Tibial nerve (tissue), 4 donors: ENCODE measurements at regions not wholly inside any gene's neighbourhood (a gene's known extent, or its start where the extent isn't known, plus 50 kb on each side); places are given as distances from the start of the nearest gene placed in this dataset.

Source experiments
- DNase-seq, 2 donors: peaks; one replicate each; pipeline ENCODE4 v3.0.0-alpha.2; 2019; ENCODE audit warnings: low spot score in 2 of 2
- H3K27ac ChIP-seq, 4 donors: fragments of 200-600 bp; sonication (generic) in 3 of 4; one replicate each; pipeline ENCODE4 v1.5.1; 2017 to 2019; ENCODE audit warnings: mild to moderate bottlenecking in 1 of 4
- H3K27me3 ChIP-seq, 2 donors: fragments of 200-600 bp; sonication (generic) in 1 of 2; one replicate each; pipeline versions ENCODE4 v1.5.1 to v1.6.0; 2017 to 2019
- H3K36me3 ChIP-seq, 3 donors: fragments of 200-600 bp; sonication (generic); one replicate each; pipeline ENCODE4 v1.5.1; 2018 to 2019
- H3K4me1 ChIP-seq, 4 donors: fragments of 200-600 bp; sonication (generic) in 3 of 4; one replicate each; pipeline ENCODE4 v1.5.1; 2017 to 2019
- H3K4me3 ChIP-seq, 4 donors: fragments of 200-600 bp; sonication (generic) in 3 of 4; one replicate each; pipeline ENCODE4 v1.5.1; 2017 to 2019; ENCODE audit warnings: mild to moderate bottlenecking in 1 of 4, moderate library complexity in 1 of 4
- H3K9me3 ChIP-seq, 4 donors: fragments of 200-600 bp; sonication (generic) in 3 of 4; one replicate each; pipeline ENCODE4 v1.5.1; 2017 to 2019
- EP300 ChIP-seq, 2 donors: sonication (generic); formaldehyde crosslinking; IDR thresholded peaks; one replicate each; pipeline ENCODE4 v1.6.1; 2017; ENCODE audit warnings: antibody characterized with exemption in 2 of 2, mild to moderate bottlenecking in 1 of 2
- POLR2A ChIP-seq, 2 donors: fragments of 450-650 bp; IDR thresholded peaks; one replicate each; pipeline ENCODE4 v1.6.1; 2017; ENCODE audit warnings: antibody characterized with exemption in 2 of 2, mild to moderate bottlenecking in 2 of 2, moderate library complexity in 2 of 2
- WGBS, 2 donors: methylation state at CpG; one replicate each; pipeline ENCODE4 v1.1.5; 2018; 5-methylcytosine and 5-hydroxymethylcytosine counted together
- TF ChIP-seq, protein P1 (sequence below), 5 experiments: fragments of 200-600 bp in 3 of 5; fragments of 450-650 bp in 2 of 5; sonication (generic) in 3 of 5; IDR thresholded peaks; one replicate each; pipeline ENCODE4 v1.5.1; 2016 to 2019; ENCODE audit warnings: antibody characterized with exemption in 5 of 5, mild to moderate bottlenecking in 3 of 5, moderate library complexity in 2 of 5

DNA sequence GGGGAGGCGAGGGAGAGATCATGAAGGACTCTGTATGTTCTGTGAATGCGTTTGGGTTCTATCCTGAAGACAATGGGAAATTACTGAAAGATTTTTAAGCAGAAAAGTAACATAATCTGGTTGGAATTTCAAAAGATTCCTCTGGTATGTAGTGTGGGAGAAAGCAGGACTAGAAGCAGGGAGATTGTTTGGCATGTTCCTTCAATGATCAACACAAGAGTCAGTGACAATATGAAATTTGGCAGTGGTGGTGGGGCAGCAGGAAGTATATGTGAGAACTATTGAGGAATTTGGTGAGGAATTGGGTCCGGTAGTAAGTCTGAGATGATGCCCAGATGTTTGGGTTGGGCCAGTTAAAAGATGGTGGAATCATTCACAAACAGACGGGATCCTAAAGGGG, 348.7 kb downstream of the CD83 start:
- no peaks in the 10 kb centered on the region for H3K27me3 ChIP-seq
- no peaks in the 10 kb centered on the region for H3K36me3 ChIP-seq
- H3K27ac ChIP-seq: no peak overlapping the region
- DNase-seq: no peak
- peaks cover 0 to 21% (median 0%) of the 10 kb centered on the region in 4 donors for H3K9me3 ChIP-seq
- WGBS, 2 donors: 76 to 79% methylated on average over 4 of the region's 4 CpGs
- TF ChIP-seq, protein P1, sequence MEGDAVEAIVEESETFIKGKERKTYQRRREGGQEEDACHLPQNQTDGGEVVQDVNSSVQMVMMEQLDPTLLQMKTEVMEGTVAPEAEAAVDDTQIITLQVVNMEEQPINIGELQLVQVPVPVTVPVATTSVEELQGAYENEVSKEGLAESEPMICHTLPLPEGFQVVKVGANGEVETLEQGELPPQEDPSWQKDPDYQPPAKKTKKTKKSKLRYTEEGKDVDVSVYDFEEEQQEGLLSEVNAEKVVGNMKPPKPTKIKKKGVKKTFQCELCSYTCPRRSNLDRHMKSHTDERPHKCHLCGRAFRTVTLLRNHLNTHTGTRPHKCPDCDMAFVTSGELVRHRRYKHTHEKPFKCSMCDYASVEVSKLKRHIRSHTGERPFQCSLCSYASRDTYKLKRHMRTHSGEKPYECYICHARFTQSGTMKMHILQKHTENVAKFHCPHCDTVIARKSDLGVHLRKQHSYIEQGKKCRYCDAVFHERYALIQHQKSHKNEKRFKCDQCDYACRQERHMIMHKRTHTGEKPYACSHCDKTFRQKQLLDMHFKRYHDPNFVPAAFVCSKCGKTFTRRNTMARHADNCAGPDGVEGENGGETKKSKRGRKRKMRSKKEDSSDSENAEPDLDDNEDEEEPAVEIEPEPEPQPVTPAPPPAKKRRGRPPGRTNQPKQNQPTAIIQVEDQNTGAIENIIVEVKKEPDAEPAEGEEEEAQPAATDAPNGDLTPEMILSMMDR (IDR thresholded peaks at IDR 0.05): no peak
- no peak for TF ChIP-seq POLR2A (IDR thresholded peaks at IDR 0.05)
- no peak for TF ChIP-seq EP300 (IDR thresholded peaks at IDR 0.05)
- H3K4me1 ChIP-seq: no peaks in the 10 kb centered on the region
- H3K4me3 ChIP-seq: no peak overlapping the region

DNA sequence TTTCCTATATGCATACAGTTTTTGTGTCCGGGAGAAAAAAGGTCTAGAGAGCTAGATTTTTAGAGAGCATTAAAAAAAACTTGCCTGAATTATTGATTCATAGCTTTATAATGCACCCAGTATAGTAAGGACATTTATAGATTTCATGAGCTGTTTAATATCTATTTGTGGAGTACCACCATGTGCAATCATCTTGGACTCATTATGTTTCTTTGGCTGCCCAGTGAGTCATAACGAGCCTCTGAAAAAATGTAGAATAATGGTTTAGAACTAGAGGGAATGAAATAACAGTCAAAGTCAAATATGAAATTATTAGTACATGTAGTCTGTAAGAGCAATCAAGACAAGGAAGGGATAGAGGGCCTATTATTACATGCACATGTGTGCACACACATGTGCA, 350.0 kb downstream of the CD83 start:
- H3K9me3 ChIP-seq: peaks cover 0 to 15% (median 0%) of the 10 kb centered on the region in 4 donors
- H3K27me3 ChIP-seq: no peaks in the 10 kb centered on the region
- 43 to 44% methylated on average over 2 of the region's 2 CpGs for WGBS, 2 donors
- no peak overlapping the region for H3K27ac ChIP-seq
- H3K36me3 ChIP-seq: no peaks in the 10 kb centered on the region
- no peaks in the 10 kb centered on the region for H3K4me1 ChIP-seq
- TF ChIP-seq EP300 (IDR thresholded peaks at IDR 0.05) (no peak), POLR2A (IDR thresholded peaks at IDR 0.05) (no peak)
- TF ChIP-seq, protein P1 (IDR thresholded peaks at IDR 0.05): no peak
- DNase-seq: no peak
- H3K4me3 ChIP-seq: no peak overlapping the region

DNA sequence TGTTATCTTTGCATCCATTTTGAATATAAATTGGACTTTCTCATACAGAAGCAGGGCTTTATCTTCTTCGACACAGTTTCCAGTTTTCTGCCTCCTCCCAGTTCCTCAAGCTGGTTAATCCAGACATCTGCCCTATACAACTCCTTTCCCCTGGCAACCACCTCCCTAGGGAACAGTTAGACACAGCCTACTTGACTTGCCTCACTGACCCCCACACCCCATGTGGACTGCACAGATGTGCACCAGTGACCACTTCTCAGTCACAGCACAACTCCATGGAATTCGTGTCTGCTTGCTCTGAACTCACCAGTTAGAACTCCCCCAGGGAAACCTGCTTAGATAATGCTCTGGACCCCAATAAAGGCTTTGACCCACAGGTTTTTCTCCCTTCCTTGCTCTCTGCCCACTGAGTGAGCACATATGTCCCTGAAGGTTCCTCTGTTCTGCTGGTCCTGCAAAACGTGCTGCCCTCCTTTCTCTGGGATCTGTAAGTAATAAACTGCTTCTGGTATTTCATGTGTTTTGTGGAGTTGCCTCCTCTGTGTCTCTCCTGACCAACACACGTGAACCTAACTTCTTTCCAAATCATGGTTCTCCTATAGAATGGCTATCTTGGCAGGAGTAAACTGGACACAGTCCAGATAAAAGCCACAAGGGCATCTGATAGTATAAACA, 351.2 kb downstream of the CD83 start:
- peaks cover 0 to 15% (median 0%) of the 10 kb centered on the region in 4 donors for H3K9me3 ChIP-seq
- H3K4me3 ChIP-seq: no peak overlapping the region
- H3K4me1 ChIP-seq: no peaks in the 10 kb centered on the region
- H3K36me3 ChIP-seq: no peaks in the 10 kb centered on the region
- 75 to 83% methylated on average over 4 of the region's 4 CpGs for WGBS, 2 donors
- H3K27me3 ChIP-seq: no peaks in the 10 kb centered on the region
- no peak for TF ChIP-seq POLR2A (IDR thresholded peaks at IDR 0.05)
- no peak for TF ChIP-seq EP300 (IDR thresholded peaks at IDR 0.05)
- TF ChIP-seq, protein P1 (IDR thresholded peaks at IDR 0.05): no peak
- no peak overlapping the region for H3K27ac ChIP-seq
- no peak for DNase-seq

DNA sequence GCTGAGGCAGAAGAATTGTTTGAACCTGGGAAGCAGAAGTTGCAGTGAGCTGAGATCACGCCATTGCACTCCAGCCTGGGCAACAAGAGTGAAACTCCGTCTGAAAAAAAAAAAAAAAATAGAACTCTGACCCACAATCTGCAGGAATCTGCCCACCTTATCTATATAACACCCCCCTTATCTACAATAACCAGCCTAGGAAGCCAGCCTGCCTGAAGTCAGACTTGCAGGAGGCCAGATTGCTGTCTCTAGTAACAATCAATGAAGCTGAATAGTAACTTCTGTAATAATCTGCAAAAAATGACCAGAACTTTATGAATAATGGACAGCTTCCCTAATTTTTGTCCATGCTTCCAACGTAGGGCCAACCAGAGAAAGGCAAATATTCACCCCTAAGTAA, 352.5 kb downstream of the CD83 start:
- DNase-seq: no peak
- TF ChIP-seq POLR2A (IDR thresholded peaks at IDR 0.05) (no peak), EP300 (IDR thresholded peaks at IDR 0.05) (no peak)
- TF ChIP-seq, protein P1 (IDR thresholded peaks at IDR 0.05): no peak
- WGBS, 2 donors: 88 to 93% methylated on average over 3 of the region's 3 CpGs

DNA sequence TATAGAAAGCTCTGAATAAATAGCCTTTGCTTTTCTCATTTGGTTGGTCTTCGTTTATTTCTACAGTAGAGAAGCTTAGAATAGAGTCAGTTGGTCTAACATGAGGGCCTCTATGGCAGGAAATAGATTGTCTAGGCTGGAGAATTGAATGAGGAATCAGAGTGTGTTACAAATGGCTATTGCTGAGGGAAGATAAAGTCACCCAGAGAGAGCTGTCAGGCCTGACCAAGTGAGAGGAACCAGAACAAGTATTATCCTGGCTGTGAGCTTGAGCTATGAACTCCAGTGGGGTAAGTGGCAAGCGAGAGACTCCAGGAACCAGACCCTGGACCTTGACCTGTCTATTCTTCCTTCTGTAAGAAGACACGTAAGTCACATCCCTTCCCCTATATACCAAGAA, 353.1 kb downstream of the CD83 start:
- Histone ChIP-seq H3K4me3 (no peak overlapping the region), H3K27ac (no peak overlapping the region), H3K27me3 (no peaks in the 10 kb centered on the region), H3K4me1 (no peaks in the 10 kb centered on the region), H3K9me3 (peaks cover 0 to 10% (median 0%) of the 10 kb centered on the region in 4 donors), H3K36me3 (no peaks in the 10 kb centered on the region)
- no peak for DNase-seq
- 75 to 83% methylated on average over 3 of the region's 3 CpGs for WGBS, 2 donors
- TF ChIP-seq, protein P1 (IDR thresholded peaks at IDR 0.05): no peak
- no peak for TF ChIP-seq EP300 (IDR thresholded peaks at IDR 0.05)

More for the DNA sequence above, 352.5 kb downstream of the CD83 start:
- Histone ChIP-seq H3K9me3 (peaks cover 0 to 10% (median 0%) of the 10 kb centered on the region in 4 donors), H3K36me3 (no peaks in the 10 kb centered on the region), H3K27me3 (no peaks in the 10 kb centered on the region), H3K4me1 (no peaks in the 10 kb centered on the region), H3K4me3 (no peak overlapping the region), H3K27ac (no peak overlapping the region)
